GM23248 (cell line): ENCODE measurements at regions not wholly inside any gene's neighbourhood (a gene's known extent, or its start where the extent isn't known, plus 50 kb on each side); places are given as distances from the start of the nearest gene placed in this dataset.
"Not testable (repeated sequence)": the region's sequence is repeated elsewhere in the genome, so short reads cannot be mapped to it uniquely, and the experiment has no call there.

Experiments
- DNase-seq: peaks from one replicate; pipeline ENCODE4 v3.0.0-alpha.2; 2015
- H2AFZ ChIP-seq: fragments of 200-600 bp; sonication (generic); 2 replicates; pipeline ENCODE4 v1.6.1; 2016; ENCODE audit warnings: antibody characterized with exemption
- H3F3A ChIP-seq: fragments of 200-600 bp; sonication (generic); 2 replicates; pipeline ENCODE4 v1.6.1; 2016; ENCODE audit warnings: mild to moderate bottlenecking, antibody characterized with exemption, mixed run types; ENCODE audit not compliant: insufficient read depth
- H3K27ac ChIP-seq: fragments of 200-600 bp; sonication (generic); 2 replicates; pipeline ENCODE4 v1.5.1; 2016; ENCODE audit warnings: mild to moderate bottlenecking
- H3K27me3 ChIP-seq: fragments of 200-600 bp; sonication (generic); replicated peaks from 2 replicates; pipeline ENCODE4 v1.6.1; 2016; ENCODE audit warnings: mild to moderate bottlenecking; ENCODE audit not compliant: insufficient read depth
- H3K36me3 ChIP-seq: fragments of 200-600 bp; sonication (generic); 2 replicates; pipeline ENCODE4 v1.6.1; 2016; ENCODE audit warnings: low read depth, mild to moderate bottlenecking
- H3K4me1 ChIP-seq: fragments of 200-600 bp; sonication (generic); 2 replicates; pipeline ENCODE4 v1.6.1; 2016; ENCODE audit warnings: mild to moderate bottlenecking; ENCODE audit not compliant: insufficient read depth
- H3K4me2 ChIP-seq: fragments of 200-600 bp; sonication (generic); one replicate; pipeline ENCODE4 v1.6.1; 2016; ENCODE audit warnings: mild to moderate bottlenecking; ENCODE audit not compliant: unreplicated experiment
- H3K4me3 ChIP-seq: fragments of 200-600 bp; sonication (generic); 2 replicates; pipeline ENCODE4 v1.5.1; 2016; ENCODE audit warnings: mild to moderate bottlenecking
- H3K79me2 ChIP-seq: fragments of 200-600 bp; sonication (generic); 2 replicates; pipeline ENCODE4 v1.6.1; 2016; ENCODE audit warnings: mild to moderate bottlenecking; ENCODE audit not compliant: insufficient read depth
- H3K9ac ChIP-seq: fragments of 200-600 bp; sonication (generic); 2 replicates; pipeline ENCODE4 v1.6.1; 2016; ENCODE audit warnings: mild to moderate bottlenecking
- H3K9me2 ChIP-seq: fragments of 200-600 bp; sonication (generic); 2 replicates; pipeline ENCODE4 v1.6.1; 2016; ENCODE audit warnings: mixed run types, mild to moderate bottlenecking, moderate library complexity; ENCODE audit not compliant: insufficient read depth
- H3K9me3 ChIP-seq: fragments of 200-600 bp; sonication (generic); one replicate; pipeline ENCODE4 v1.6.1; 2017; ENCODE audit warnings: low read depth
- H4K20me1 ChIP-seq: fragments of 200-600 bp; sonication (generic); 2 replicates; pipeline ENCODE4 v1.6.0; 2016; ENCODE audit not compliant: insufficient read depth
- EZH2 ChIP-seq: fragments of 200-600 bp; sonication (generic); IDR thresholded peaks from 2 replicates; pipeline ENCODE4 v1.6.1; 2018; ENCODE audit warnings: antibody characterized with exemption, mild to moderate bottlenecking; ENCODE audit not compliant: insufficient read depth, poor library complexity, severe bottlenecking
- EZH2phosphoT487 ChIP-seq: fragments of 200-600 bp; sonication (generic); IDR thresholded peaks from 2 replicates; pipeline ENCODE4 v1.6.1; 2018; ENCODE audit warnings: antibody characterized with exemption, moderate library complexity, mild to moderate bottlenecking, low read depth; ENCODE audit not compliant: insufficient read depth
- WGBS, 2 experiments: methylation state at CpG; one replicate each; pipeline ENCODE4 v1.1.6; 2015 to 2017; ENCODE audit warnings: low lambda C conversion rate in 2 of 2, low coverage in 1 of 2; ENCODE audit errors: missing lambda C conversion rate in 2 of 2; 5-methylcytosine and 5-hydroxymethylcytosine counted together
- in situ Hi-C: fragments of 300-500 bp; cut with MboI; formaldehyde crosslinking; loops from 2 replicates; pipeline ENCODE4 v1.15.0; 2020

DNA sequence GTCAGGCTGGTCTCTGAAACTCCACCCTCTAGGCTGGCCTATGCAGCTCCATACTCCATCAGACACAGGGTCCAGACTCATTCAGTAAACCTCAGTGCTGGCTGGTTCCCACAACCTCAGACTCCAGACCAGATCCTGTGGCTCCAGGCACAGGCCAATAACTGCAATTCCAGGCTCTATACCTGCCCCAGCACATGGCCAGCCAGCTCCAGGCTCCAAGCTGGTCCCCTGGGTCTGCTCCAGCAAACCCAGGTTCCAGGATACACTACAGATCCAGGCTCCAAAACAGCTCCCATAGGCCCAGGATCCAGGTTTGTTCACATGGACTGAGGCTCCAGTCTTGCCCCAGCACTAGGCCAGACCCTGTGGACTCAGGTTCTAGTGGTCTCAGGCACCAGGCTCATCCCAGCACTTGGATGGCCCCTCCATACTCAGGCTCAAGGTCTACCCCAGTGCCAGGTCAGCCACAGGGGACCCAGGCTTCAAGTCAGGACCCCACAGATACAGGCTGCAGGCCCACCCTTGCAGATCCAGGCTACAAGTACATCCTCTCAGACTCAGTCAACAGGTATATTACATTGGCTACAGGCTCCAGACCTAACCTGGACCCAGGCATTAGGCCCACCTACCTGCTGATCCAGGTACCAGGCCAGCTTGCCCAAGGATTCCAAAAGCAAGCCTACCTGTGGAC lies 117.6 kb upstream of the TMEM170B start:
- H3K36me3 ChIP-seq = no peaks in the 10 kb centered on the region
- H3K9ac ChIP-seq = no peak overlapping the region
- no peak for TF ChIP-seq EZH2
- no peak for TF ChIP-seq EZH2phosphoT487
- H3K27ac ChIP-seq = no peak overlapping the region
- H3F3A ChIP-seq = peaks cover 9% of the 10 kb centered on the region
- H4K20me1 ChIP-seq = no peaks in the 10 kb centered on the region
- H3K79me2 ChIP-seq = no peaks in the 10 kb centered on the region
- H3K4me1 ChIP-seq = peaks cover 20% of the 10 kb centered on the region; the same call in 1 of the 2 replicates
- H3K9me2 ChIP-seq = no peaks in the 10 kb centered on the region
- no peaks in the 10 kb centered on the region for H3K27me3 ChIP-seq
- H2AFZ ChIP-seq = no peak overlapping the region
- no peak overlapping the region for H3K4me2 ChIP-seq
- H3K9me3 ChIP-seq = no peaks in the 10 kb centered on the region
- in situ Hi-C loops = no loop called here
- DNase-seq = no peak
- H3K4me3 ChIP-seq = no peak overlapping the region

DNA sequence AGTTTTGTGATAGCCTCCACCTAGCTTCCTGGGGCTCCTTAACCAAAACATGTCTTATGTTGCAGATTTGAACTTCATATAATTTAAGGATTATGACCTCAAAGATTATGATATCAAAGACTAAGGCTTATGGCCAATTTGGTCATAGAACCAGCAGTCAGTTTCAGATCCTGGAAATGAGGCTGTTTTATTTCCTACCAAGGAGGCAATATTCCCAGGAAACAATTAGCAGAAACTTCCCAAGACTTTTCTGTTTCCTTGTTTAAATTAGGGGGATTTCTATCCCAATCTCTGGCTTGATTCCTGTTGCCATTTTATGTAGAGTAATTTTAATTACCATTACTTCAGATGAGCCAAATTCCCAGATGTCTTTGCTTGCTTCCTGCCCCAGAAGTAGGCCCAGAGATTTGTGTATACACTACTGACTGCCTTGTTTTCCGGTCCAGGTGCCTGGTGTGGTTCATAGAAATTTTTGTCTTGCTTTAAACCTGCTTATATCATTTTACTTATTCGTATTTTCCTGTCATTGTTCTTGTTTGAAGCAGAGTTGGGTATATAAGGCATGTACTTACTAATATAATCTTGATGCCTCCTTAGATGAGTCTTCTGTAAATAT lies 119.2 kb upstream of the TMEM170B start:
- H3K36me3 ChIP-seq = no peaks in the 10 kb centered on the region
- H3K27ac ChIP-seq = no peak overlapping the region
- peaks cover 19% of the 10 kb centered on the region for H3K4me1 ChIP-seq
- H3K79me2 ChIP-seq = no peaks in the 10 kb centered on the region
- H3K4me2 ChIP-seq = no peak overlapping the region
- peaks cover 7% of the 10 kb centered on the region for H3F3A ChIP-seq
- no peaks in the 10 kb centered on the region for H3K9me2 ChIP-seq
- no peak overlapping the region for H3K4me3 ChIP-seq
- 91 to 92% methylated on average over 2 of the region's 2 CpGs for WGBS, 2 experiments
- in situ Hi-C loops = no loop called here
- no peaks in the 10 kb centered on the region for H4K20me1 ChIP-seq
- no peak overlapping the region for H3K9ac ChIP-seq
- no peaks in the 10 kb centered on the region for H3K9me3 ChIP-seq
- TF ChIP-seq EZH2 = no peak
- no peak for TF ChIP-seq EZH2phosphoT487
- H2AFZ ChIP-seq = no peak overlapping the region
- no peaks in the 10 kb centered on the region for H3K27me3 ChIP-seq
- DNase-seq = no peak

DNA sequence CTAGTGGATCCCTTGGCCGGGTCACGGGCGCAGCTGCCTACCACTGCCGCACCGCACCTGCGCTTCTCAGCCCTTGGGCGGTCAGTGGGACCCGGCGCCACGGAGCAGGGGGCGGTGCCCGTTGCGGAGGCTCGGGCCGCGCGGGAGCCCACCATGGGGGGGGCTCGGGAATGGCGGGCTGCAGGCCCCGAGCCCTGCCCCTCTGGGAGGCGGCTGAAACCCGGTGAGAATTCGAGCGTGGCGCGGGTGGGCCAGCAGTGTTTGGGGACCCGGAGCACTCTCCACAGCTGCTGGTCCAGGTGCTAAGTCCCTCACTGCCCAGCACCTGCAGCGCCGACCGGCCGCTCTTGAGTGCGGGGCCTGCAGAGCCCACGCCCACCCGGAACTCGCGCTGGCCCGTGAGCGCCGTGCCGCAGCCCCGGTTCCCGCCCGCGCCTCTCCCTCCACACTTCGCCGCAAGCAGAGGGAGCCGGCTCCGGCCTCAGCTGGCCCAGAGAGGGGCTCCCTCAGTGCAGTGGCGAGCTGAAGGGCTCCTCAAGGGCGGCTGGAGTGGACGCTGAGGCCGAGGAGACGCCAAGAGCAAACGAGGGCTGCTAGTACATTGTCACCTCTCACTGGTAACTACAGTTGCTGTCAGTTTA lies 120.5 kb upstream of the TMEM170B start:
- H3K9me3 ChIP-seq = no peaks in the 10 kb centered on the region
- no peak overlapping the region for H3K9ac ChIP-seq
- peaks cover 19% of the 10 kb centered on the region for H3K4me1 ChIP-seq
- no peaks in the 10 kb centered on the region for H3K36me3 ChIP-seq
- no peaks in the 10 kb centered on the region for H3K9me2 ChIP-seq
- in situ Hi-C loops = no loop called here
- no peaks in the 10 kb centered on the region for H4K20me1 ChIP-seq
- no peak for TF ChIP-seq EZH2
- TF ChIP-seq EZH2phosphoT487 = no peak
- H3K4me3 ChIP-seq = no peak overlapping the region
- H3K27me3 ChIP-seq = no peaks in the 10 kb centered on the region
- DNase-seq = no peak
- no peak overlapping the region for H3K27ac ChIP-seq
- WGBS, 2 experiments = 92 to 96% methylated on average over 34 to 54 of the region's 54 CpGs
- H3K4me2 ChIP-seq = no peak overlapping the region
- no peaks in the 10 kb centered on the region for H3K79me2 ChIP-seq
- no peak overlapping the region for H2AFZ ChIP-seq
- peaks cover 16% of the 10 kb centered on the region for H3F3A ChIP-seq

DNA sequence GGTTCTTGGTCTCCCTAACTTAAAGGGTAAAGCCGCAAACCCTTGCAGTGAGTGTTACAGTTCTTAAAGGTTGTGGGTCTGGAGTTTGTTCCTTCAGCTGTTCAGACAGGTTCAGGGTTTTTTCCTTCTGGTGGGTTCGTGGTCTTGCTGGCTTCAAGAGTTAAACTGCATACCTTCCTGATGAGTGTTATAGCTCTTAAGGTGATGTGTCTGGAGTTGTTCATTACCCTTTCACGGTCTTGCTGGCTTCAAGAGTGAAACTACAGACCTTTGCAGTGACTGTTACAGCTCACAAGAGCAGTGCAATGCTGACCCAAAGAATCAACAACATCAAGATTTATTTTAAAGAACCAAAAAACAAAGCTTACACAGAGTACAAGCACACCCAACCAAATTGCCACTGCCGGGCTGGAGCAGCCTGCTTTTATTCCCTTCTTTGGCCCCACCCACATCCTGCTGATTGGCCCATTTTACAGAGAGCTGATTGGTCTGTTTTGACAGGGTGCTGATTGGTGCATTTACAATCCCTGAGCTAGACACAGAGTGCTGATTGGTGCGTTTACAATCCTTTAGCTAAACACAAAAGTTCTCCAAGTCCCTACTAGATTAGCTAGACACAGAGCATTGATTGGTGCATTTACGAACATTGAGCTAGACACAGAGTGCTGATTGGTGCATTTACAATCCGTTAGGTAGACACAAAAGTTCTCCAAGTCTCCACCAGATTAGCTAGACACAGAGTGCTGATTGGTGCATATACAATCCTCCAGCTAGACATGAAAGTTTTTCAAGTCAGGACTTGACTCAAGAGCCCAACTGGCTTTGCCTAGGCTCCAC lies 121.2 kb upstream of the TMEM170B start:
- H3K27me3 ChIP-seq, H3K4me3 ChIP-seq, H3K27ac ChIP-seq, H3K9ac ChIP-seq, H3K9me3 ChIP-seq, DNase-seq, H3K79me2 ChIP-seq, H2AFZ ChIP-seq, in situ Hi-C loops, H4K20me1 ChIP-seq, H3K36me3 ChIP-seq, H3K9me2 ChIP-seq, H3K4me2 ChIP-seq: not testable (repeated sequence)
- peaks cover 26% of the 10 kb centered on the region for H3K4me1 ChIP-seq
- peaks cover 16% of the 10 kb centered on the region for H3F3A ChIP-seq
- WGBS, 2 experiments = 82 to 85% methylated on average over 7 of the region's 7 CpGs
